Osteocyte (in vitro differentiated cells): ENCODE measurements at regions not wholly inside any gene's neighbourhood (a gene's known extent, or its start where the extent isn't known, plus 50 kb on each side); places are given as distances from the start of the nearest gene placed in this dataset.

Experiments
- DNase-seq: peaks from one replicate; pipeline ENCODE4 v3.0.0; 2021; ENCODE audit warnings: mixed read lengths; ENCODE audit not compliant: unreplicated experiment; ENCODE audit errors: extremely low spot score
- H3K27ac Mint-ChIP-seq: one replicate; pipeline ENCODE4 v1.8.0; 2021; ENCODE audit warnings: mild to moderate bottlenecking, mixed read lengths; ENCODE audit not compliant: unreplicated experiment
- H3K27me3 Mint-ChIP-seq: one replicate; pipeline ENCODE4 v1.8.0; 2021; ENCODE audit warnings: mixed read lengths; ENCODE audit not compliant: unreplicated experiment
- H3K36me3 Mint-ChIP-seq: one replicate; pipeline ENCODE4 v1.8.0; 2021; ENCODE audit warnings: mixed read lengths; ENCODE audit not compliant: unreplicated experiment
- H3K4me1 Mint-ChIP-seq: one replicate; pipeline ENCODE4 v1.8.0; 2021; ENCODE audit warnings: mixed read lengths; ENCODE audit not compliant: unreplicated experiment
- H3K4me3 Mint-ChIP-seq: one replicate; pipeline ENCODE4 v1.8.0; 2021; ENCODE audit warnings: mild to moderate bottlenecking, moderate library complexity, mixed read lengths; ENCODE audit not compliant: unreplicated experiment
- H3K9me3 Mint-ChIP-seq: one replicate; pipeline ENCODE4 v1.8.0; 2021; ENCODE audit warnings: mixed read lengths; ENCODE audit not compliant: unreplicated experiment
- CTCF ChIP-seq: fragments of 200-600 bp; sonication (generic); IDR thresholded peaks from 2 replicates; pipeline ENCODE4 v1.5.0; 2021; ENCODE audit warnings: antibody characterized with exemption, mild to moderate bottlenecking, moderate library complexity

- Mint-ChIP-seq H3K4me3 (no peak overlapping the region), H3K27ac (no peak overlapping the region), H3K9me3 (peaks cover 12% of the 10 kb centered on the region), H3K36me3 (peaks cover 11% of the 10 kb centered on the region), H3K27me3 (no peaks in the 10 kb centered on the region), H3K4me1 (peaks cover 38% of the 10 kb centered on the region)
- peak; percentile 60 for TF ChIP-seq CTCF
- no peak for DNase-seq
Measured at GRCh38 chr12:19572920-19573558, 133.7 kb downstream of the AEBP2 start.

- no peak for TF ChIP-seq CTCF
- H3K4me3 Mint-ChIP-seq = no peak overlapping the region
- peaks cover 41% of the 10 kb centered on the region for H3K4me1 Mint-ChIP-seq
- H3K27me3 Mint-ChIP-seq = no peaks in the 10 kb centered on the region
- H3K36me3 Mint-ChIP-seq = peaks cover 11% of the 10 kb centered on the region
- peaks cover 12% of the 10 kb centered on the region for H3K9me3 Mint-ChIP-seq
- no peak for DNase-seq
- H3K27ac Mint-ChIP-seq = no peak overlapping the region
Measured at GRCh38 chr12:19573866-19574265, 134.6 kb downstream of the AEBP2 start.

- Mint-ChIP-seq H3K27me3 (no peaks in the 10 kb centered on the region), H3K9me3 (peaks cover 7% of the 10 kb centered on the region), H3K4me3 (no peak overlapping the region), H3K27ac (peak overlapping the region; percentile 85), H3K36me3 (peaks cover 11% of the 10 kb centered on the region), H3K4me1 (peaks cover 46% of the 10 kb centered on the region)
- no peak for DNase-seq
- no peak for TF ChIP-seq CTCF
Measured at GRCh38 chr12:19574601-19575000, 135.3 kb downstream of the AEBP2 start.

GRCh38 chr12:19575337-19576243 lies 136.3 kb downstream of the AEBP2 start:
- peaks cover 5% of the 10 kb centered on the region for H3K36me3 Mint-ChIP-seq
- H3K4me3 Mint-ChIP-seq = peak overlapping the region; percentile 33
- H3K27me3 Mint-ChIP-seq = no peaks in the 10 kb centered on the region
- peaks cover 46% of the 10 kb centered on the region for H3K4me1 Mint-ChIP-seq
- H3K9me3 Mint-ChIP-seq = peaks cover 5% of the 10 kb centered on the region
- no peak for TF ChIP-seq CTCF
- no peak for DNase-seq
- H3K27ac Mint-ChIP-seq = peak overlapping the region; percentile 85
